Neural cell (in vitro differentiated cells): ENCODE measurements at regions not wholly inside any gene's neighbourhood (a gene's known extent, or its start where the extent isn't known, plus 50 kb on each side); places are given as distances from the start of the nearest gene placed in this dataset.

ENCODE experiments used
- H2AFZ ChIP-seq: fragments of 200-600, 300-800 bp; sonication (generic), shearing (Covaris generic); 2 replicates; pipeline ENCODE4 v1.6.0; 2014; ENCODE audit warnings: low read depth, mild to moderate bottlenecking, antibody characterized with exemption, low read length, moderate library complexity
- H3F3A ChIP-seq: fragments of 200-600 bp; shearing (Covaris generic); 2 replicates; pipeline ENCODE4 v1.6.1; 2016; ENCODE audit warnings: mild to moderate bottlenecking, moderate library complexity, mixed read lengths, antibody characterized with exemption, low read length; ENCODE audit not compliant: insufficient read depth, poor library complexity, severe bottlenecking
- H3K27ac ChIP-seq: fragments of 200-600, 300-800 bp; sonication (generic), shearing (Covaris generic); 2 replicates; pipeline ENCODE4 v1.5.1; 2014; ENCODE audit warnings: mild to moderate bottlenecking, low read length, moderate library complexity
- H3K27me3 ChIP-seq: fragments of 300-800, 200-600 bp; sonication (generic), shearing (Covaris generic); 2 replicates; pipeline ENCODE4 v1.6.0; 2014; ENCODE audit warnings: mild to moderate bottlenecking, low read depth, low read length, moderate library complexity; ENCODE audit not compliant: insufficient read depth
- H3K36me3 ChIP-seq: fragments of 300-800, 200-600 bp; sonication (generic), shearing (Covaris generic); 2 replicates; pipeline ENCODE4 v1.5.1; 2014; ENCODE audit warnings: mild to moderate bottlenecking, antibody characterized with exemption, low read length, moderate library complexity; ENCODE audit not compliant: insufficient read depth
- H3K4me2 ChIP-seq: fragments of 300-800, 200-600 bp; sonication (generic), shearing (Covaris generic); 2 replicates; pipeline ENCODE4 v1.6.0; 2014; ENCODE audit warnings: mild to moderate bottlenecking, low read length
- H3K4me3 ChIP-seq: fragments of 300-800, 200-600 bp; sonication (generic), shearing (Covaris generic); 2 replicates; pipeline ENCODE4 v1.5.1; 2014; ENCODE audit warnings: mild to moderate bottlenecking, low read length, moderate library complexity
- H3K79me2 ChIP-seq: fragments of 200-600 bp; shearing (Covaris generic); replicated peaks from 2 replicates; pipeline ENCODE4 v1.6.0; 2014; ENCODE audit warnings: mild to moderate bottlenecking, low read length, moderate library complexity; ENCODE audit not compliant: insufficient read depth
- H3K9ac ChIP-seq: fragments of 300-800, 200-600 bp; sonication (generic), shearing (Covaris generic); 2 replicates; pipeline ENCODE4 v1.6.1; 2016; ENCODE audit warnings: mild to moderate bottlenecking, low read length, mixed read lengths
- H3K9me2 ChIP-seq: fragments of 200-600 bp; shearing (Covaris generic); 2 replicates; pipeline ENCODE4 v1.6.1; 2016; ENCODE audit warnings: mild to moderate bottlenecking, low read length, mixed read lengths; ENCODE audit not compliant: insufficient read depth
- H3K9me3 ChIP-seq: fragments of 200-600, 300-800 bp; sonication (generic), shearing (Covaris generic); 2 replicates; pipeline ENCODE4 v1.6.1; 2016; ENCODE audit warnings: mild to moderate bottlenecking, mixed run types, low read length, moderate library complexity, mixed read lengths
- H4K20me1 ChIP-seq: fragments of 200-600 bp; shearing (Covaris generic); 2 replicates; pipeline ENCODE4 v1.6.1; 2016; ENCODE audit warnings: mild to moderate bottlenecking, mixed run types; ENCODE audit not compliant: insufficient read depth
- EP300 ChIP-seq: fragments of 450-650 bp; conservative IDR thresholded peaks from 2 replicates; pipeline ENCODE4 v1.6.1; 2014; ENCODE audit warnings: antibody characterized with exemption, mild to moderate bottlenecking, moderate library complexity; ENCODE audit not compliant: poor library complexity, severe bottlenecking
- EZH2 ChIP-seq: fragments of 200-600, 300-800 bp; shearing (Covaris generic), sonication (generic); IDR thresholded peaks from 2 replicates; pipeline ENCODE4 v1.6.1; 2014; ENCODE audit warnings: antibody characterized with exemption, low read length, borderline replicate concordance, mild to moderate bottlenecking; ENCODE audit not compliant: insufficient read depth, poor library complexity, severe bottlenecking
- MXI1 ChIP-seq: fragments of 450-650 bp; conservative IDR thresholded peaks from 2 replicates; pipeline ENCODE4 v1.6.1; 2014; ENCODE audit warnings: antibody characterized with exemption, mild to moderate bottlenecking; ENCODE audit not compliant: poor library complexity, severe bottlenecking
- POLR2AphosphoS5 ChIP-seq: IDR thresholded peaks from 2 replicates; pipeline ENCODE4 v1.6.1; 2012
- RAD21 ChIP-seq: fragments of 450-650 bp; conservative IDR thresholded peaks from 2 replicates; pipeline ENCODE4 v1.6.1; 2014; ENCODE audit warnings: antibody characterized with exemption, mild to moderate bottlenecking, moderate library complexity
- REST ChIP-seq: IDR thresholded peaks from 2 replicates; pipeline ENCODE4 v1.6.1; 2012; ENCODE audit warnings: borderline replicate concordance
- SMC3 ChIP-seq: fragments of 450-650 bp; conservative IDR thresholded peaks from 2 replicates; pipeline ENCODE4 v1.6.1; 2014; ENCODE audit warnings: antibody characterized with exemption, mild to moderate bottlenecking, moderate library complexity; ENCODE audit not compliant: poor library complexity
- TAF1 ChIP-seq: IDR thresholded peaks from 2 replicates; pipeline ENCODE4 v1.6.1; 2012; ENCODE audit warnings: low read depth
- TF ChIP-seq, protein P1 (sequence below): fragments of 450-650 bp; IDR thresholded peaks from 2 replicates; pipeline ENCODE4 v1.5.1; 2014; ENCODE audit warnings: antibody characterized with exemption, mild to moderate bottlenecking, moderate library complexity; ENCODE audit not compliant: poor library complexity, severe bottlenecking

GRCh38 chr9:108300306-108301287, 555.2 kb downstream of the ACTL7B start:
- Histone ChIP-seq H3K9me2 (no peaks in the 10 kb centered on the region), H3K27me3 (no peaks in the 10 kb centered on the region), H2AFZ (no peak overlapping the region), H3K4me3 (no peak overlapping the region), H4K20me1 (no peaks in the 10 kb centered on the region), H3K27ac (no peak overlapping the region), H3F3A (no peaks in the 10 kb centered on the region), H3K79me2 (no peaks in the 10 kb centered on the region), H3K4me2 (no peak overlapping the region), H3K9ac (no peak overlapping the region), H3K9me3 (no peaks in the 10 kb centered on the region), H3K36me3 (no peaks in the 10 kb centered on the region)
- TF ChIP-seq TAF1 (no peak), RAD21 (no peak), MXI1 (no peak), REST (no peak), EZH2 (no peak), POLR2AphosphoS5 (no peak), EP300 (no peak), SMC3 (no peak)
- TF ChIP-seq, protein P1, sequence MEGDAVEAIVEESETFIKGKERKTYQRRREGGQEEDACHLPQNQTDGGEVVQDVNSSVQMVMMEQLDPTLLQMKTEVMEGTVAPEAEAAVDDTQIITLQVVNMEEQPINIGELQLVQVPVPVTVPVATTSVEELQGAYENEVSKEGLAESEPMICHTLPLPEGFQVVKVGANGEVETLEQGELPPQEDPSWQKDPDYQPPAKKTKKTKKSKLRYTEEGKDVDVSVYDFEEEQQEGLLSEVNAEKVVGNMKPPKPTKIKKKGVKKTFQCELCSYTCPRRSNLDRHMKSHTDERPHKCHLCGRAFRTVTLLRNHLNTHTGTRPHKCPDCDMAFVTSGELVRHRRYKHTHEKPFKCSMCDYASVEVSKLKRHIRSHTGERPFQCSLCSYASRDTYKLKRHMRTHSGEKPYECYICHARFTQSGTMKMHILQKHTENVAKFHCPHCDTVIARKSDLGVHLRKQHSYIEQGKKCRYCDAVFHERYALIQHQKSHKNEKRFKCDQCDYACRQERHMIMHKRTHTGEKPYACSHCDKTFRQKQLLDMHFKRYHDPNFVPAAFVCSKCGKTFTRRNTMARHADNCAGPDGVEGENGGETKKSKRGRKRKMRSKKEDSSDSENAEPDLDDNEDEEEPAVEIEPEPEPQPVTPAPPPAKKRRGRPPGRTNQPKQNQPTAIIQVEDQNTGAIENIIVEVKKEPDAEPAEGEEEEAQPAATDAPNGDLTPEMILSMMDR: no peak

DNA sequence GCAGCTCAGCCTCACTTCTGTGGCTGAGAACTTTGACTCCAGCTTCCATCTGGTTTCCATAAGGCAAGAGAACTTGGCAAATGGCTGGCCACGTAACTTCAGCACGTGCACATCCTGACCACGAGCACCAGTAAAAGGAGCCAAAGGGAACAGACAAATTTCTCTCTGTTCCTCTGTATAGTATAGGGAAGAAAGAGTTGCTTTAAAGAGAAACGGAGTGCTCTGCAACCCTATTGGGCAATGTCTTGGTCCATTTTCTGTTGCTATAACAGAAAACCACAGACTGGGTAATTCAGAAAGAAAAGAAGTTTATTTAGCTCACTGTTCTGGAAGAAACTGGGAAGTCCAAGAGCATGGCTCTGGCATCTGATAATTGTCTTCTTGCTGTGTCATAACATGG, 558.7 kb downstream of the ACTL7B start:
- Histone ChIP-seq H3K9me3 (no peaks in the 10 kb centered on the region), H3K27me3 (no peaks in the 10 kb centered on the region), H3F3A (no peaks in the 10 kb centered on the region), H3K79me2 (no peaks in the 10 kb centered on the region), H4K20me1 (no peaks in the 10 kb centered on the region), H3K9me2 (no peaks in the 10 kb centered on the region), H3K27ac (no peak overlapping the region), H3K4me3 (no peak overlapping the region), H3K36me3 (no peaks in the 10 kb centered on the region), H2AFZ (no peak overlapping the region), H3K9ac (no peak overlapping the region), H3K4me2 (no peak overlapping the region)
- TF ChIP-seq EP300: no peak
